OCI-M1 (cell line): ENCODE measurements at regions not wholly inside any gene's neighbourhood (a gene's known extent, or its start where the extent isn't known, plus 50 kb on each side); places are given as distances from the start of the nearest gene placed in this dataset.
A peak's percentile ranks its signal among the peaks of the same experiment; 100 is the strongest.

Experiments
- DNase-seq: peaks from one replicate; lab custom pipeline; 2025; lab: John Stamatoyannopoulos, UW

- DNase-seq: no peak
Measured at GRCh38 chr5:144815131-144815530, 644.5 kb downstream of the KCTD16 start.

GRCh38 chr5:144812763-144813162, 642.1 kb downstream of the KCTD16 start:
- peak; percentile 5 for DNase-seq

DNA sequence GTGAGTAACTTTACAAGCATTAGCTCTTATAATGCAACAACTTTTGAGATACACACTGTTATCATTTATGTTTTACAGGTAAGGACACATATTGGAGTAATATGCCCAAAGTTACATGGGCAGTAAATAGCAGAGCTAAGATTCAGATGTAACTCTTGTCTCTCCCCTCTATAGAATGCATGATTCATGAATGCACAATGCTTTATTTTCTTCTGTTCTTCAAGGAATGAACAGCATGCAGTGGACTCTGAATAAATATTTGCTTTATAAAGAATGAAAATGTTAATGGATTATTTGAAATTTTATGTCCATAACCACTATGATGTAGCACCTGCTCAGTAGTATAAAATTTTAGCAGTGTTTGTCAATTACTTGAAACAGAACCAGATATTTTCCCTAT, 629.5 kb downstream of the KCTD16 start:
- no peak for DNase-seq

DNA sequence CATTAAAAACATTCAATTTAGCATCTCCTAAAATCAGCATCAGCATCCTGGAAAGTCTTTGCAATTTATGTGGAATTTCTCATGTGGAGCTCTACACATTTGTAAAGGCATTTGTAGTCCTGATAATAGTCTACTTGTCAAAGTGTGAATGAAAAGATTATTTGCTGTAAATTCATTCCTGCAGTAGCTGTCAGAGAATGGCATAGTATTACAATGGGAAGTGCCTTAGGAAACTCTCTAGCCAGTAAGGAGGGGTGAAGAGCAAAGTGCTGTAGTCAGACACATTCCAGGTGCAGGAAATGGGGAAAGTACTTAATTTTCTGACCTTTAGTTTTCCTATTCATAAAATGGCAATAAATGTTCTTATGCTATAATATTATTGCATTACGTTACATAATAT, 627.9 kb downstream of the KCTD16 start:
- DNase-seq: no peak

DNA sequence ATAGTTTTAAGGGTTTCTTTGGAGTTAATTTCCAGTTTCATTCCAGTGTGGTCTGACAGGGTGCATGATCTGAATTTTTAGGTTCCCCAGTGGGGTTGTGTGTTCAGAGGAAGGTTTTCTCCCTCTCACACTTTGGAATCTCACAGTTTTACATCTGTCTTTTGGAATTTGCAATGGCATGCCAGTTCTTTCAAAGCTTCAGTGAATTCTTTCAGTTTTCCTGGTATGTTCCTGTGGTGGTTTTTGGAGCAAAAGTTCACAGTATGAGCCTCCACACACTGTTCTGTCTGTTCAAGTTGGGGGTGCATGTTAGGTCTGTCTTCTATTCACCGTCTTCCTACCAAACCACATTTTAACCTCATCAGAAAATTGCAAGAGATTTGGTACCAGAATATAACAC, 624.2 kb downstream of the KCTD16 start:
- DNase-seq: no peak

DNA sequence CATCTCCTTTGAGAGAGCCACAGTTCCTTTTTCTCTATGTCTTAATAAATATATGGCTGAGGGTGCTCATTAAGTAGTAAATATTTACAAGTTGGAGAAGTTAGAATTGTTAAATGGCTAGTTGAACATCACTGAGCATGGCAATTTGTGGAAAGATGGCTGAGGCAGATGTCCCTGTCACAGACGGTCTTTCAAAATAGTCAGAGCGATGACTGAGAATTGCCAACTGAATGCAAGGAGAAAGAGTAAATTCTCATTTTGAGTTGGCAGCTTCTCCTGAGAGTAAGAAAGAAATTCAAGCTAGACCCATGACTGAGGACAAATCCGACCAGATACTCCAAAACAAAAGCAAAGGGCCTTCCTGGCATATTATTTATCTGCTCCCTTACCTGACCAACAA, 617.9 kb downstream of the KCTD16 start:
- no peak for DNase-seq

- DNase-seq: no peak
Measured at GRCh38 chr5:144788046-144788445, 617.4 kb downstream of the KCTD16 start.

DNA sequence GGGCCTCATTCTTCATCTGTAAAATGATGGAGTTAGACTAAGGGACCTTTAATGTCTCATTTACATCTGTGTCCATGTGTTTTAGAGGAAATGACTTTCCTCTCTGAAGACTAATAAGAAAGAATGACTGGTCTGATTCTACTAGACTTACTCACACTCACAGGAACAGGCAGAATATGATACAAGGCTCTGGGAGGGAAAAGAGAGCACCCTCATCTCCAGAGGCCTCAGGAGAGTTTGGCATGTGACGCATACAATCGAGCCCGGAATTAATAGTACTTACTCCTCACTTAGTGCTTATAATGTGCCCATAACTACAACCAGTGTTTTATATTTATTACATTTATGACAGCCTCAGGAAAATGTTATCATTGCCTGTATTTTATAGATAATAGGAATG, 608.7 kb downstream of the KCTD16 start:
- no peak for DNase-seq

- no peak for DNase-seq
Measured at GRCh38 chr5:144778561-144778960, 607.9 kb downstream of the KCTD16 start.

GRCh38 chr5:144774197-144774596, 603.5 kb downstream of the KCTD16 start:
- DNase-seq: no peak

GRCh38 chr5:144773628-144774027, 603.0 kb downstream of the KCTD16 start:
- DNase-seq: no peak

GRCh38 chr5:144771802-144772201, 601.1 kb downstream of the KCTD16 start:
- no peak for DNase-seq

DNA sequence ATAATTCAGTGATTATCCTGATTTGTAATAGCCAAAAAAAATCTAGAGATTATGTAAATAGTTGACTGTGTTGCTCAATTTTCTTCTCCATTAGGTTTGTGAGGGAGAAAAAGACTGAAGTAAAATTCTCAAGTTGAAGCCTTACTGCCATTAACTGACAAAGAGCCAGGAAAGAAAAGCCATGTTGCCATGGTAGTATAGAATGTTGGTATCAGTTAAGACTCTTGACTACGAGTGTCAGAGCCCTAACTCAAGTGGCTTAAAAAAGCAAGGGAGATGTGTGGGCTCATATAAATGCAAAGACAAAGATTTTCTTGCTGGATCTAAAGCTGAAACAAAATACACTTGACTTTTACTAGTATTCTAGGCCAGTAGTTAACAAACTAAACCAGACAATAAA, 571.7 kb downstream of the KCTD16 start:
- no peak for DNase-seq

DNA sequence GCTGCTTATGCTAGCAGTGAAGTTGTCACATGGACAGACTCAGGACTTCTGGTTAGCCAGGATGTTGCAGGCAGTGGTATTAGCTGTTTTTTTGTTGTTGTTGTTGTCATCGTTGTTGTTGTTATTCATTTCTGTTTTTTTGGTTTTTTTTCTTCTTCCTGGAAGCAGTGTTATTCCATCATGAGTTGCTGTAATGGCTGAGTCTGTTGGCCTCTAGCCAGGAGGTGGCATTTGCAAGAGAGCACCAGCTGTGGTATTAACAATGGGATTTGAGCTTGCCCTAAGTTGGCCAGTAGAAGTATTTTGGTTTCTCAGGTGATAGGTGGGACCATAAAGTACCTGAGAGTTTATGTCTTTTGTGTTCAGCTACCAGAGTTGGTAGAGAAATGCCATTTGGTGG, 561.1 kb downstream of the KCTD16 start:
- DNase-seq: no peak

DNA sequence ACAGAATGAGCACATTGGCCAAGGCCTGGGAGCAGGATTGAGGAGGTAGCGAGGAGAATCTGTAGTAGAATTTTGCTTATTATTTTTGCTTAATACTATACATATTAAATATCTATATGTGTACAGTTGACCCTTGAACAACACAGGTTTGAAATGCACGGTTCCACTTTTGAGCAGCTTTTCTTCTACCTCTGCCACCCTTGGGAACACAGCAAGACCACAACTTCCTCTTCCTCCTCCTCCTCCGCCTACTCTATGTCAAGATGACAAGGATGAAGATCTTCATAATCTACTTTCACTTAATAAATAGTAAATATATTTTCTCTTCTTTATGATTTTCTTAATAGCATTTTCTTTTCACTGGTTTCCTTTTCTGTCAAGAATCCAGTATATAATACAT, 541.4 kb downstream of the KCTD16 start:
- peak; percentile 59 for DNase-seq

GRCh38 chr5:144711172-144711571, 540.5 kb downstream of the KCTD16 start:
- DNase-seq: no peak

DNA sequence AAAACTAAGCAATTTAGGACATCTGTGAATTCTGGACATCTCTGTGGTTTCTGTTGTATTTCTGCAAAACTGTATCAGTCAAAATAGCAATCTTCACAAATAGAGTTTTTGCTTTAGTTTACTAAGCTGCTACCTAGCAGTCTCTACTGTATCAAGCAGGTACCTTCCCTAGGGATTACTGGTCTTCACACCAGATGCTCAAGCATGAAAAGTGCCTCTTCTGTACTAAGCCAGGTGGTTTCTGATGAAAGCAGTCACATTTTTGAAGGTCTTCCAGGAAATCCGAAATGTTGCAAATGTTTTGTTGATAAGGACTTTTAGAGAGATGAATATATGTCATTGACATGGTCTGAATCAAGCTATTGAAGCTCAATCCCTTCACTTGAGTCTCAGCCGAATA, 540.0 kb downstream of the KCTD16 start:
- DNase-seq: no peak

- no peak for DNase-seq
Measured at GRCh38 chr5:144703776-144704175, 533.1 kb downstream of the KCTD16 start.

- no peak for DNase-seq
Measured at GRCh38 chr5:144698484-144698883, 527.8 kb downstream of the KCTD16 start.

GRCh38 chr5:144697847-144698262, 527.2 kb downstream of the KCTD16 start:
- no peak for DNase-seq

DNA sequence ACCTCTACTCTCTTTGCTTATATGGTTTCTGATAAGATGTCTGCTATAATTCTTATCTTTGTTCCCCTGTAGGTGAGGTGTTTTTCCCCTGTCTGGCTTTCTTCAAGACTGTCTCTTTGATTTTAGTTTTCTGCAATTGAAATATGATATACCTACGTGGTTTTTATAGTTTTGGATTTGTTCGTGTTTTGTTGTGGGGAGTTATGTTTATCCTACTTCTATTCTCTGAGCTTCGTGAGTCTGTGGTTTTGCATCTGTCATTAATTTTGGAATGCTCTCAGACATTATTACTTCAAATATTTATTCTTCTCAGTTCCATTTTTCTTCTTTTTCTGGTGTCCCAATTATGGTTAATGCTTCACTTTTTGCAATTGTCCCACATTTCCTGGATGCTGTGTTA, 521.3 kb downstream of the KCTD16 start:
- no peak for DNase-seq

DNA sequence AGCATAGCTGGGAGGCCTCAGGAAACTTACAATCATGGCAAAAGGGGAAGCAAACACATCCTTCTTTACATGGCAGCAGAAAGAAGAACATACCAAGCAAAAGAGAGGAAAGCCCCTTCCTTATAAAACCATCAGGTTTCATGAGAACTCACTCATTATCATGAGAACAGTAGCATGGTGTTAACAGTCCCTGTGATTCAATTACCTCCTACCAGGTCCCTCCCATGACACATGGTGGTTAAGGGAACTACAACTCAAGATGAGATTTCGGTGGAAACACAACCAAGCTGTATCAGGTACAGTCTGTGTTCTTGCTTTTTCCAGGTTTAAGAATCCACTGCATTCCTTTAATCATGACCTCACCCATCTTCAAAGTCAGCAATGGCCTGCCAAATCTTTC, 514.2 kb downstream of the KCTD16 start:
- DNase-seq: no peak

- DNase-seq: no peak
Measured at GRCh38 chr5:144680711-144681110, 510.0 kb downstream of the KCTD16 start.

DNA sequence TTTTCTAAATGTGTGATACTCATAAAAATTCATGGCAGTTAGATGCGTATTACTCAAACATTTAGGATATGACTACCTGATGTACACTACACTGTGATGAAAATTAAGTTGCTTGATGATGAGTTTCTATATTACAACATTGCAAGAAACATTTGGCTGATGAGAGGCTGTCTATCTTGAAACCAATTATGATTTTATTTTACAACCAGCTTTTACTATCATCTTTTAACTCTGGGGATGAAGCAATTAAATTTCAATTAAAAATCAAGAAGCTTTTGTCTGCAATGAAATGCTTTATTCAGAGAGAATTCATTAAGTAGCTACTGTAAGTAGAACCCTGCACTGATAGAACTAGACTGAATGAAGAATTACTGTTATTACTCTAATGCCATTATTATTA, 500.4 kb downstream of the KCTD16 start:
- no peak for DNase-seq

DNA sequence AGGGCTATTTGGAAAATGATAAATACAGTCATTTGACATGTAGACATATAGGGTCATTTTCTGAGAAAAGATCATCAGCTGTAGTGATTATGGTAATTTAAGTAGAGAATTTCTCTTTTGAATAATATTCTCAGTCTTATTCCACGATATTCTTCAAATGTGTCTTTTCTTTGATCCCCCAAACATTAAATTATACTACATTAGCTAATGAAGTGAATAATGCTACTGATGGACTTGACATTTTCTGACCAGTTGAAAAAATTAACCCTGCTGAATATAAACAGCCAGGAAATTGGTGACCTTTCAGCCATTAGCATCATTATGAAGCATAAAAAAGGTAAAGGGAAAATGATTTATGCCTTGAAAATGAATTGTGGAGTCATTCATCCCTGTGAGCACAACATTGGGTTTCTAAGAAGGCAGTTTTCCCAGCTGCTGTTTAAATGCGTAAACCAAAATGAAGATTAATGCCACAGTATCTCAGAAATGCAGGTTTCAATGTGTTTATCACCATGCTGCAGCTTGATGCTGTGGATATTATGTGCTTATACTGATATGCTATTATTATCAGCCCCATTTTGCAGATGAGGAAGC, 489.1 kb downstream of the KCTD16 start:
- DNase-seq: peak; percentile 37
